Stimulated activated CD4-positive, alpha-beta T cell treated with anti-CD3 and anti-CD28 coated beads, Interleukin-15, amount 100 ng/mL, for 48 hours (primary cell): ENCODE measurements at regions not wholly inside any gene's neighbourhood (a gene's known extent, or its start where the extent isn't known, plus 50 kb on each side); places are given as distances from the start of the nearest gene placed in this dataset.

ENCODE experiments used
- DNase-seq, 2 donors: peaks; one replicate each; pipeline ENCODE4 v3.0.0-alpha.2; 2020; ENCODE audit warnings: low read depth in 2 of 2

- no peak for DNase-seq
Measured at GRCh38 chr9:79013715-79014610, 557.8 kb upstream of the TLE4 start.

- DNase-seq, result no peak
Measured at GRCh38 chr9:79014929-79015699, 556.7 kb upstream of the TLE4 start.

GRCh38 chr9:79015951-79016350 is 555.8 kb upstream of the TLE4 start:
- DNase-seq, result no peak

DNA sequence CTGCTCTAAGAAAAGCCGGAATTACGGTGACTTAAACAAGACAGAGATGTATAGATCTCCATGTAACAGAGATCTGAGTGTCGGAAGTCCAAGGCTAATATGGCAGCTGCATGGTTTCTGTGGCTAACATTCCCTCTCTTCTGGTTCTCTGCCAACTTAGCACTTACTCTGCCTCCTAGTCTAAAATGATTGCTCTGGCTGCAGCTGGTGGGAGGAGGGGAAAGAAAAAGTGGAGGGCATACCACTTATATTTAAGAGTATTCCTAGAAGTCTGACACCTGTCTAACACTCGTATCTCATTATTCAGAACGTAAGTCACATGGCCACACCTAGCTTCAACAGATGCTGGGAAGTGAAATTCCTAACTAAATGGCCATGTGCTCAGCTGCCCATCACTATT is 551.5 kb upstream of the TLE4 start:
- no peak for DNase-seq

GRCh38 chr9:79021084-79021483 is 550.7 kb upstream of the TLE4 start:
- no peak for DNase-seq

DNA sequence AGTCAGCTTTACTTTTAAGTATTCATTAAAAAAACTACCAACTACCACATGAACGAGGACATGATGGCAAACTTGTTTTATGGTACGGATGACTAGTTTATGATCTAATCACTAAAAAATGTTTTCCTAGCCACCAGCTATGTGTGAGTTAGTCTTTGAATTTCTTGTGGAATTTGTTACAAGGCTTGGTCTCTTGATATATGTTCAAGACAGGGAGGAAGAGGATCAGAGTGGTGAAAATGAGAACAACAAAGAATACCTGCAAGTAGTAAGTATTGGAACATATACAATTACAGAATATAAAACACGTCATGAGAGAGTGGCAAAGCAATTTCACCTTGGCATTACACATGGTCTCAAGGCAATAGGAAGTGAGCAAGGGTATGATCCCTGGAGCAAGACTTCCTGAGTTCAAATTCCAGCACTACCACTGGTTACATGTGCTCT is 548.6 kb upstream of the TLE4 start:
- DNase-seq, result no peak

GRCh38 chr9:79026316-79026715 is 545.4 kb upstream of the TLE4 start:
- DNase-seq, result no peak

DNA sequence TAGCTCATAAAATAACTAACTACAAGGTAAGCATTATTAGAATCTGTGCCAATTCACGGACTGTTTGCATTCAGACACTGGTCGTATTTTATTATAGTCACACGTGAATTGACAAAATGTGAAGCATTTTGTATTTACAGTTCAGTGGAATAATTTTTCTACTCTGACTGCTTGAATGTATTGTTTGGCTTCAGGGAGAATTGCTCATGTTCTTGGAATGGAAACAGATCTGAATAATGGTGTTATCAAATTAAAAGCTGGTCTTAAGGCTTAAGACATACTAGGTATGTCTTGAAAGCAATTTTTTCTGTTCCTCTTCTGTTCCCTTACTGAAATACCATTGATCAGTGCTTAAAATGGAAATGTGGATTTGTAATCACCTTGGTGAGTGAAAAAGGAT is 543.7 kb upstream of the TLE4 start:
- no peak for DNase-seq

GRCh38 chr9:79034583-79034982 is 537.2 kb upstream of the TLE4 start:
- DNase-seq, result no peak

- DNase-seq, result no peak
Measured at GRCh38 chr9:79037338-79037737, 534.4 kb upstream of the TLE4 start.

DNA sequence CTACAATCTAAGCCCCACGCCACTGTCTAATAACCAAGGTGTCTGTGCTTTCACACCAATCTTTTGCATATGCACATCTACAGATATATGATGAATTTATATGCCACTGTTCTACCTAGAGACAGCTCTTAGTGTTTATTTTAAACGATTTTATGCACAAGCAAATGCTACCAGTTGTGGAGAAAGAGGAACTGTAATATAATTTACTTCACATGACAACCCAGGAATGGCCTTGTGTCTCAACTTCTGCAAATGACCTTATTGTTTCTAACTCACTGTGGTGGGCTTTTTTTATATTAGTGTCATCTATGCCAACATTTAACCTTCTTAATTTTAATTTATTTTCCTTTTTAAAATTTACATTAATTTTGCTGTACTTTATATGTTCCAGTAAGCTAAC is 531.1 kb upstream of the TLE4 start:
- DNase-seq, result no peak

DNA sequence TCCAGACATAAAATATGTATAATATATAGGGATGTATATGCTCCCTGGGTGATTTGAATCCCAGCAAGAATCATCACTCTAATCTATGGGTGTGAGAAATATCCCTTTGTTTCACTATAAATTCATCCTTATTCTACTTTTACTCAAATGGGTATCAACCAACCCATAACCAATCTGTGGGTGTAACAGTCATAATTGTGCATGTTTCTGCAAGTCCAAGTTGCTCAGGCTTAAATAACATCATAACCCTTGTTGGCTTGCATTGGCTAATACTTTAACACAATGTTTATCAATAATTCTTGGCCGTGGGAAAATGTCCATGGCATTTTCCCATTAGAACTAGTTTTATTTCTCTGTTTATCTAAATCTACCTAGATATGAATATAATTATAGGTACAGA is 530.5 kb upstream of the TLE4 start:
- no peak for DNase-seq

- no peak for DNase-seq
Measured at GRCh38 chr9:79043916-79044315, 527.8 kb upstream of the TLE4 start.

DNA sequence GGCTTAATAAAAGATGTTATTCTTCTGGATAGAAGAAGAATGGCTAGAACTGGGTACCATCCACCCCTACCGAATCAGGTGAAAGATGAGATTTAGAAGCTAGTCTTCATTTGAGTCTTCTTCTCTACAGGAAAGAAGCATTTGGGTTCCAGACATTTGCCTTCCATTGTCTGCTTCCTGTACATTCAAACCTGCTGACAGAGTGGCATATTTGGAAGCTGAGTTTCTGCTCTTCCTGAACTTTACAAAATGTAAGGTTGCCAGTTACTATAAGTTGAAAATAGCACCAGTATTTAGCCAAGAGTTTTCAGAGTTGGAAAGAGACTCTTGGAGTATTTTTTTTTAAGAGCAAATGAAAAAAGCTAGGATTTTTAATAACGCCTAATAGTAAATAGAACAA is 525.4 kb upstream of the TLE4 start:
- no peak for DNase-seq

- DNase-seq, result no peak
Measured at GRCh38 chr9:79049371-79049770, 522.4 kb upstream of the TLE4 start.

GRCh38 chr9:79053598-79053997 is 518.2 kb upstream of the TLE4 start:
- DNase-seq, result no peak

DNA sequence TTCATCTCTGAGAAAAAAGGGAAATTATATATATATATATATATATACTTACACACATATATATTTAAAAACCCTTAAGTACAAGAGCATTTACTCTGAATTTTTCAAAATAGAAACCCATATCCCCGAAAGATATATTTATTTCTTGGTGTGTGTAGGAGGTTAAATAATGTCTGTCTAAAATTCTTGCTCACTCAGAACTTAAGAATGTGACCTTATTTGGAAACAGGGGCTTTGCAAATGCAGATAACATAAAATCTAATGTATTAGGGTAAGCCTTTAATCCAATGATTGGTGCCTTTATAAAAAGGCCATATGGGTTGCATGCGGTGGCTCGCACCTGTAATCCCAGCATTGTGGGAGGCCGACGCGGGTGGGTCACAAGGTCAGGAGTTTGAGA is 517.3 kb upstream of the TLE4 start:
- no peak for DNase-seq

GRCh38 chr9:79056041-79056440 is 515.7 kb upstream of the TLE4 start:
- no peak for DNase-seq

DNA sequence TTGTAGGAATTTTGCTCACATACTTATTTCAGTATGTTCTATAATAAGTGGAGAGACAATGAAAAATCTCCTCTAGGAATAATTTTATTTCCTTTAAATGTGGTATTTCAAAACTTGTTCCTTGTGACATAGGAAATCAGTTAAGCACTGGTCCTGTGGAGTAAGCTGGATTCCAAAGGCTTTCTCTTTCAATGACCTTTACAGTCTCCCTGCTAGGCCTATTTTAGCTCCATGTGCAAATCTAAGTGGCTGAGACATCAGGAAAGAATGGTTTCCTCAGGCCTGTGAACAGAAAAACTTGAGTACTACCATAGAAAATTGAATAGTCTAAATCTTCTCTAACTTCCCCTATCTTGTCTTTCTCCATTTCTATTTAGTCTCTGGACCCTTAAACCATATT is 514.2 kb upstream of the TLE4 start:
- no peak for DNase-seq

- no peak for DNase-seq
Measured at GRCh38 chr9:79060766-79061165, 511.0 kb upstream of the TLE4 start.

DNA sequence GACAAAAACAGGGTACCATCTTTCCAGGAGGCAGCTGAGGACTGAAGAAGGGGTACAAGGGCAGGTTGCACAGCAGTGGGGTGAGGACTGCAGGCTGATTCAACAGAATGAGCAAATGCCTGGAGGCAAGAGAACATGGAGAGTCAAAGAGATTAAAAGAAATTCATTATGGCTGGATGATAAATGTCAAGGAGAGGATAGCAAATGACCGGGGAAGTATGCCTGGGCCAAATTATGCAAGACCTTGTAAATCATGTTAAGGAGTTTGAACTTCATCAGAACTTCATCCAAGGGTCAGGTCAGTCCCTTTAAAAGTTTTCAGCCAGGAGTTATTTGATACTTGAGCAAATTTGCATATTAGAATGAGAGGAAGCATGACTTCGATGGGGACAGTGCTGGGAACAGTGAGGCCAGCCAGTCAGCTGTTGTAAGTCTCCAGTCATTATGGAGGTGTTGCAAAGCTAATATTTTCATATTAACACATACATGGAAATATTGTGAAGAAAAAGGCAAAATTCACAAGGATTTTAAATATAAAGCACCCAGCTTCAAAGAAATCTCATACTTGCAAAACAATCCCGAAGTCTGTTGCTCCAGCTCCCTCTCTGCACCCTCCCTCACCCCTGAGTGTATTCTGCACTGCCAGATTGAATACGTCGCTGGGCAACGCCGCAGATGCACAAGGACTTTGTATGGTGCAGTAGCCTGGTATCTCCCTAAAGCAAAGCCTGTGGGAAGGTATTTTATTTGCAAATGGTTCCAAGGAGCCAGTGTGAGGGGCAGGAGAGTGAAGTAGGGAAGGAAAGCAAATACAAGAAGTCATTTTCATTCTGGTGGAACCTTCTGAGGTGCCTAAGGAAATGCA is 509.8 kb upstream of the TLE4 start:
- DNase-seq, result no peak

DNA sequence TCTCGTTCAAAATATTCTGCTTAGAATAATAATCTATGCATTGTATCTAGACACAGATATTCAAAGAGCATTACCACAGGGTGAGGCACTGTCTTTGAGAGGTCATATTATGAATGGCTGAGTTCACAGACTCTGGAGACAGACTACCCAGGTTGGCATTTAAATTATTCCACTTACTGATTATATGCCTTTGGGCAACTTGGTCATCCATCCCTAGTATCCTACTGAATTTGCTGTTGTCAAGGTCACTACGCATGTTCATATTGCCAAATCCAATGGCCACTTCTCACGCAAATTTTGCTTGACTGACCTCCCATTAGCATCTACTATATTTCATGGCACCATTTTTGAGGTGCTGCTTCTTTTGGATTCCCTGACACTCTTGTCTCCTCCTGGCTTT is 498.6 kb upstream of the TLE4 start:
- DNase-seq, result no peak
